ENCODE measurements at regions not wholly inside any gene's neighbourhood (a gene's known extent, or its start where the extent isn't known, plus 50 kb on each side); places are given as distances from the start of the nearest gene placed in this dataset.
A peak's percentile ranks its signal among the peaks of the same experiment; 100 is the strongest.

- DNase-seq, result peak; percentile 67
- Histone ChIP-seq H3K27me3 (replicated peaks in 1 of 7) (peaks cover 0 to 9% (median 0%) of the 10 kb centered on the region in 7 donors), H3K36me3 (peaks cover 0 to 5% (median 0%) of the 10 kb centered on the region in 6 donors), H3K4me1 (peaks cover 0 to 18% (median 8%) of the 10 kb centered on the region in 6 donors), H3K4me3 (no peak overlapping the region), H3K9me3 (no peaks in the 10 kb centered on the region), H3K27ac (no peak overlapping the region)
- no peak for TF ChIP-seq POLR2AphosphoS5 (IDR thresholded peaks at IDR 0.05)
- intact Hi-C loops (cut with DNase I; ENCODE audit: low total_unique reads), result no loop called here
- WGBS, 5 donors, result 74 to 92% (median 88%) methylated on average over 22 to 24 of the region's 24 CpGs
Measured at GRCh38 chr9:129287619-129288305, 109.7 kb upstream of the IER5L start.

- intact Hi-C loops (cut with DNase I; ENCODE audit: low total_unique reads), result no loop called here
- TF ChIP-seq POLR2A (IDR thresholded peaks at IDR 0.05), result no peak
- no peak for TF ChIP-seq CTCF (IDR thresholded peaks at IDR 0.05 in 8 of 11, conservative IDR thresholded peaks at IDR 0.05 in 3 of 11)
- TF ChIP-seq POLR2AphosphoS5 (IDR thresholded peaks at IDR 0.05), result no peak
- Histone ChIP-seq H3K27me3 (replicated peaks in 1 of 7) (peaks cover 0 to 8% (median 0%) of the 10 kb centered on the region in 7 donors), H3K9me3 (no peaks in the 10 kb centered on the region), H3K36me3 (peaks cover 0 to 5% (median 0%) of the 10 kb centered on the region in 6 donors), H3K4me1 (peaks cover 0 to 32% (median 14%) of the 10 kb centered on the region in 6 donors), H3K4me3 (no peak overlapping the region), H3K27ac (no peak overlapping the region)
- 85 to 94% (median 92%) methylated on average over 23 of the region's 23 CpGs for WGBS, 5 donors
- peak; percentile 59 for DNase-seq
Measured at GRCh38 chr9:129285979-129286772, 108.1 kb upstream of the IER5L start.

- no peaks in the 10 kb centered on the region for H3K27me3 ChIP-seq (replicated peaks in 1 of 7)
- TF ChIP-seq POLR2AphosphoS5 (IDR thresholded peaks at IDR 0.05), result no peak
- TF ChIP-seq CTCF (IDR thresholded peaks at IDR 0.05 in 8 of 11, conservative IDR thresholded peaks at IDR 0.05 in 3 of 11), result no peak
- TF ChIP-seq POLR2A (IDR thresholded peaks at IDR 0.05), result no peak
- intact Hi-C loops (cut with DNase I; ENCODE audit: low total_unique reads), result no loop called here
- no peak overlapping the region for H3K27ac ChIP-seq
- H3K9me3 ChIP-seq, result no peaks in the 10 kb centered on the region
- peaks cover 0 to 34% (median 14%) of the 10 kb centered on the region in 6 donors for H3K4me1 ChIP-seq
- no peak for DNase-seq
- 92 to 98% (median 95%) methylated on average over 7 of the region's 7 CpGs for WGBS, 5 donors
- H3K4me3 ChIP-seq, result no peak overlapping the region
- peaks cover 0 to 5% (median 0%) of the 10 kb centered on the region in 6 donors for H3K36me3 ChIP-seq
Measured at GRCh38 chr9:129285382-129285781, 107.3 kb upstream of the IER5L start.

GRCh38 chr9:129284607-129285291 lies 106.7 kb upstream of the IER5L start:
- peaks cover 0 to 36% (median 14%) of the 10 kb centered on the region in 6 donors for H3K4me1 ChIP-seq
- H3K4me3 ChIP-seq, result no peak overlapping the region
- WGBS, 5 donors, result 86 to 97% (median 92%) methylated on average over 9 to 14 of the region's 14 CpGs
- H3K27ac ChIP-seq, result no peak overlapping the region
- peak; percentile 63 for DNase-seq
- no peaks in the 10 kb centered on the region for H3K27me3 ChIP-seq (replicated peaks in 1 of 7)
- H3K36me3 ChIP-seq, result peaks cover 0 to 5% (median 0%) of the 10 kb centered on the region in 6 donors
- no peaks in the 10 kb centered on the region for H3K9me3 ChIP-seq
- TF ChIP-seq POLR2AphosphoS5 (IDR thresholded peaks at IDR 0.05), result no peak
- intact Hi-C loops (cut with DNase I; ENCODE audit: low total_unique reads), result no loop called here
